ENCODE measurements at regions not wholly inside any gene's neighbourhood (a gene's known extent, or its start where the extent isn't known, plus 50 kb on each side); places are given as distances from the start of the nearest gene placed in this dataset.
"Not testable (repeated sequence)": the region's sequence is repeated elsewhere in the genome, so short reads cannot be mapped to it uniquely, and the experiment has no call there.

DNA sequence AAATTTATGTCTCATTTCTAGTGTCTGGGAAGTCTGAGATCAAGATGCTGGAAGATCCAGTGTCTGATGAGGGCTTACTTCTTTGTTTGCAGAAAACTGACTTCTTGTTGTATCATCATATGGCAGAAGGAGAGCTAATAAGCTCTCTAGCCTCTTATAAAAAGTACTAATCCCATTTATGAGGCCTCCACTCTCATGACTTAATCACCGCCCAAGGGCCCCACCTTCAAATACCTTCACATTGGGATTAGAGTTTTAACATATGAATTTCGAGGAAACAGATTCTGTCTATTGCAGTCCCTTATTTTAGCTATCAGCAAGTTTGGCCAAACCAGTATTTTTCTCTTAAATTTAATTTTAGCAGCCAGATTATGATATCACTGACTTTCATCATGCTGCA, 150.2 kb upstream of the TMPRSS15 start:
- no peak for DNase-seq

DNA sequence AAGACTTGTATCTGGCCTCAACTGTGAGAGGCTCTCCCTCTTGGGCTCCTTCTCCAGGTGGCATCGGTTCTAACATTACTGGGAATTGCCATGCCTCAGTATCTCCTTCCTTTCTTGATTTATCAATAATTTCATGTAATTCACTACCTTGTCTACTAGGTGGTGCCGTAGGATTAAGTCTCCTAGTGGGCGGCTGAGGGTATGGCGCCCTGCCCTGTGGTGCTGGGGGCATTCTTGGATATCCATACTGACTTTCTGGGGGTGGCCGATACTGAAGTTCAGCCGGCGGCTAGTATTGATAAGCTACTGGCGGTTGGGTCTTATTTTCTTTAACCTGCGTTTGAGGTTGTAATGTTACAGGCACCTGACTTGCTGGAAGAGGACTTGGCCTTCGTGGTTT, 164.2 kb upstream of the TMPRSS15 start:
- not testable (repeated sequence) for DNase-seq

DNA sequence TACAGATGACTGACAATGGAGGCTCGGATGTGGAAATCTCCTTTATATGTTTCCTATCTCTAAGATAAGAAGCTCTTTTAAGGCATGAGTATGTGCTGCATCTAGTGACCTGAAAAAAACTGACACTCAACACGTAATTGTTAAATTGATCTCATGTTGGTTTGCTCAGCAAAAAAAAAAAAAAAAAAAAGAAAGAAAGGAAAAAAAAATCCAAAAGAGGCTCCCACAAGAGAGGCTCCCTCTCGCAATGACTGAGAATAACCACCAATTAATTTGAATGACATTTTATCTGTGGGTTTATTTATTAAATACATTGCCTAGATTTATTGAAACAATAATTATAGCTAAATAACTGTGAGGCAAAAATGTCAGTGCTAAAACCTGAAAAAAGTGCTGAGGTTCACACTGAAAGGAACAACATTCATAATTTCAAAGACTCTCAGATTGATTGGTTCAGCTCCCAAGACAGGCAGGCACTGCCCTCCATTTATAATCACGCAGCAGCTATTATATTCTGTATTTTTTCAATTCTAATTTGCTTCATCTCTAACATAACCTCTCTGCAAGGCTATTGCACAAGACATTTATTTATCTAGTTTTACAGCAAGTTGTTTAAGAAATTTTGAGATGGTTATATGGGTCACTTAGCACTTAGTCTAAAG, 184.5 kb upstream of the TMPRSS15 start:
- no peak for DNase-seq

DNA sequence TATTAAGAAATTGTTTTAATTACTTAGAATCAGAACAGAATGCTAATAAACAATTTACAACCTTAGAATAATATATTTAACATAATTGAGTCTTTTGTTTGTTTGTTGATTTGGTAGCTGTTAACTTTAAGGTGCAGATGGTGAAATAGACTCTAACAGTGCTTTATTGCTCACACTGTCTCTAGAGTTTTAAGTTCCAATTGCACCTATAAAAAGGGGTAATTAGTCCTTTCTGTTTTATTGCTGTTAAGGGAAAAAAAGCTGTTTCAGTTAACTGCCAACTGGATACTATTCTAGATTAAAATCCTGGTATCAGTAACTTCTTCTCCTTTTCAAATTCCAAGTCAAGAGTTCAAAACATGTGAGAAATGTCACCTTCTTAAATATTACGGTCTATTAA, 197.6 kb upstream of the TMPRSS15 start:
- DNase-seq, result no peak

DNA sequence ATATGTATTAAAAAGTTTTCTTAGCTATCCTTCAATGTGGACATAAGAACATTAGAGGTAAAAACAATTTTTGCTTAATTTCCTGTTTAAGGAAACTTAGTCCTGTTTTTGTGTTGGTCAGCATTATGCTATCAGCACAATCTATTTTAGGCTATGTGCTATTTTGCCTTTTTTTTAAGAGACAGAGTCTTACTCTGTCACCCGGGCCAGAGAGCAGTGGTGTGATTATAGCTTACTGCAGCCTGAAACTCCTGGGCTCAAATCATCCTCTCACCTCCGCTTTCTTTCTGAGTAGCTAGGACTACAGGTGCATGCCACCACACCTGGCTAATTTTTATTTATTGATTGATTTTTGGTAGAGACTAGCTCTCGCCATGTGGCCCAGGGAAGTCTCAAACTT, 199.1 kb upstream of the TMPRSS15 start:
- no peak for DNase-seq

- no peak for DNase-seq
Measured at GRCh38 chr21:18603261-18603660, 199.7 kb upstream of the TMPRSS15 start.

GRCh38 chr21:18603980-18604379, 200.4 kb upstream of the TMPRSS15 start:
- DNase-seq, result no peak

DNA sequence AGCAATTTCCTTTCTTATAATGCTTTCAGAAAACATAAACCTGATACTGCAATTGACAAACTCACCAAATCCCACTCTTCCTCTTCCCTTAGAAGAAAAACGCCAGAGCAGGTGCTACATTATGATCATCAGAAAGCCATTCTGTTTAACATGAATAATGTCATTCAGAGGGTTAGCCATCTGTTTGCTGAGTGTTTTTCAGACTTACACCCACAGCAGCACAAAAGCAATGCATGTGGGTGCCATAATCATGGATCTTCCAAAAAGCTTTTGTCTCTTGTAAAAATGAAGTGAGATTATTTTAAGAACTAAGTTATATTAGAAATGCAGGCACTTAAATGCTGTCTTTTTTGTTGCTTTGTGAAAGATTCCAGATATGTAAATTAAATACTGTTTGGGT, 204.6 kb upstream of the TMPRSS15 start:
- no peak for DNase-seq

- no peak for DNase-seq
Measured at GRCh38 chr21:18614303-18614702, 210.7 kb upstream of the TMPRSS15 start.

DNA sequence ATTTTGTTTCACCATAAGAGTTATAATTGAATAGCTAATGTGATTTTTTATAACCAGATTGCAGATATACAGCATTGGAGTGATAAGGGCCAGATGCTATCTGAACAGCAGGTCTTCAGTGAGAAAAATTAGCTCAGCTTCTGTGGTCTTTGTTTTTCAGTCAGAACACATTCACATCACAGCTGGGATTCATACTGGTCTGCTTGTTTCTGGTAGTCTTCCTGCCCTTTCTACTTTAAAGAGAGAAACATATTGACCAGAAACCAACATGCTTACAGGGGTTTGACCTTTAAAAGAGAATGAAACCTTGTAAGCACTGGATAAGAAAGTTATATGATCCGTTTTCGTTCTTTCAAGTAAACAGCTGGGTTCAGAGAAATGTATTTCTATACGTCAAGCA, 213.7 kb upstream of the TMPRSS15 start:
- no peak for DNase-seq

GRCh38 chr21:18620436-18620835, 216.9 kb upstream of the TMPRSS15 start:
- no peak for DNase-seq

DNA sequence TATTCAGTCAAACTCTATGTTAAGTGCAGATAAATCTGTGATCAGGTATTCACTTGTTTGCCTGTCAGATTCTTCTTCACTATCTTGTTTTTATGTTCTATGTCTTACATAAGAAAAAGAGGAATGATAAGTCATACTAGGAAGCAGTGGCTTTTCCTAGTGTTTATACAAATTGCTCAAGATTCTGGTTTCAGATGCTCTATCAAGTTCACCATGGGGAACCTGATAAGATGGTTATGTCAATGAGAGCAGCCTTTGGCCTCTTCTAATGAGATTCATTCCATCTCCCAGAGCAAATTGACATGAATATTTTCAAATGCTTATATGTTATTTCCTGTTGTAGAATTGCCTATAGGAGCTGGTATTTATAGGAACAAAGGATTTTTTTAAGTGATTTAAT, 218.8 kb upstream of the TMPRSS15 start:
- no peak for DNase-seq

DNA sequence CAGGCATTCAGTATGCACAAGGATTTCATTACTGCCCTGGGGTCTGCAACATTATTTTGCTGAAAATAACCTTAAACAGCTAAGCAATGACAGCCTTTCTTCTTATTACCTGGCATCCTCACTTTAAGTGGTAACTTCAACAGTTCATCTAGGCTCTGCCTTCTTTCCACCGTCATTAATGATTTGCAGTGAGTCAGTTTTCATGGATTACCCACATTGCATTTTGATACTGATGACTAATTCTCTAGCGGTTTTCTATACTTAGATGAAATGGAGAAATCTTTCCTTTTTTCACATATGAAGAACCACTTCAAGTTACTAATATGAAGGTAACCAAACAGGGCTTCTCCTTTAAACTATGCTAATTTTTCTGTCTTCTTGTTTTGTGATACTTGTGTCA, 226.9 kb upstream of the TMPRSS15 start:
- DNase-seq, result no peak

- no peak for DNase-seq
Measured at GRCh38 chr21:18636897-18637296, 233.3 kb upstream of the TMPRSS15 start.

GRCh38 chr21:18646116-18646515, 242.5 kb upstream of the TMPRSS15 start:
- no peak for DNase-seq

DNA sequence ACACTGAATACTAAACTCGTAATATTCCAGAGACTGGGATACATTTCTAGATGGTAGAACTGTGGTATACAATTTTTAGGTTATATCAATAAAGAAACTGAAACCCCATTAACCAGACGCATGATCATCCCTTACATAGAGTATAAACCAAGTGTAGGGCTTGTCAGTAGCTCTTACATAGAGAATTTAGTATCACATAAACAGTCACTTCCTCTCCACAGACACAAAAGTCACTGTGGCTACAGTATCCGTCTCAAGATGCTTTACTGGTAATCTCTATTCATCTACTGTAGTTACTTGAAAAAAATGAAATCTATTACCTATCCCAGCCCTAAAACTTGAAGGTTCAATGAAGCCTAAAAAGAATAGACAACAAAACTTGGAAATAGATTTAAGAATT, 252.3 kb upstream of the TMPRSS15 start:
- DNase-seq, result no peak

DNA sequence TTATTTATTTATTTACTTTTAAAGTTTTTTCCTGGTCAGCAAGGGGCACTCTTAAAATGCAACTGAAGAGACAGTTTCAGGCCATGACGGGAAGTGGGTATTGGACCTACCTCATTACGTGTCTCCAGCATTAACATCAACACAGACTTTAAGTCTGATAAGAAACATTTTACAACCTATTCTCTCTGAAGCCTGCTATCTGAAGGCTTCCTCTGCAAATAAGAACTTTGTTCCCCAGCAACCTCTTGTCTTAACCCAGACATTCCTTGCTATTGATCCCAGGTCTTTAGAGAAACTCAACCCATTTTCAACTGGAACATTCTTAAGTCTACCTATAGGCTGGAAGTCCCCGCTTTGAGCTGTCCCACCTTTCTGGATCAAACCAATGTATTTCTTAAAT, 258.3 kb upstream of the TMPRSS15 start:
- no peak for DNase-seq

- no peak for DNase-seq
Measured at GRCh38 chr21:18663663-18664062, 260.1 kb upstream of the TMPRSS15 start.

GRCh38 chr21:18666725-18667124, 263.1 kb upstream of the TMPRSS15 start:
- DNase-seq, result no peak

GRCh38 chr21:18673789-18674188, 270.2 kb upstream of the TMPRSS15 start:
- DNase-seq, result no peak

GRCh38 chr21:18677632-18678031, 274.0 kb upstream of the TMPRSS15 start:
- DNase-seq, result no peak

DNA sequence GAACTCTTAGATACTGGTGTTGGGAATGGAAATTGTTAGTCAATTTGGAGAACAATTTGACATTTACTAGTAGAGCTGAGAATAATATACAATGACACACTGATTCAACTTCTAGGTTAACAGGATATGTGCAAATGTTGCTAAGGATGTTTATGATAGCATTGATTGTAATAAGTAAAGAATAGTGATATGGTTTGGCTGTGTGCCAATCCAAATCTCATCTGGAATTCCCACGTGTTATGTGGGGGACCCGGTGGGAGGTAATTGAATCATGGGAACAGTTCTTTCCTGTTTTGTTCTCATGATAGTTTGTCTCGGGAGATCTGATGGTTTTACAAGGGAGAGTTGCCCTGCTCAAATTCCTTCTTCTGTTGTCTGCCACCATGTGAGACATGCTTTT, 302.4 kb upstream of the TMPRSS15 start:
- no peak for DNase-seq

- DNase-seq, result no peak
Measured at GRCh38 chr21:18711662-18712061, 308.1 kb upstream of the TMPRSS15 start.

DNA sequence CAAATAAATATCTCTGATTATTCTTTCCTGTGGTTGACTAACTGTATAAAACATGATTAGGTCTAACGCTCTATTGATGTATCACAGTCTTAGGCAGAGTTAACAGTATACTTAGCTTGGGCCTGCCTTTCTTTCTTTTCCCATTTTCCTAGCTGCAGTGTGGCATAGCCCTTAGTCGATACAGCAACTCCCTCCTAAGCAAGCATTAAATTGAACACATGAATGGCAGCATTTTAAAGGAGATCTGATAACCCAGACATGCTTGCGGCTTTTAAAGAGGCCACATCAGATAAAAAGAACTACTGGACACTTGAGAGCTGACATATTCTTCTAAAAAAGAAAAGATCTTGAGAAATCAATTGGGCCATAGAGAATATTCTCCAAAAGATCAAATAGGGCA, 312.0 kb upstream of the TMPRSS15 start:
- DNase-seq, result no peak

- no peak for DNase-seq
Measured at GRCh38 chr21:18716578-18717138, 313.1 kb upstream of the TMPRSS15 start.
